ENCODE measurements at regions not wholly inside any gene's neighbourhood (a gene's known extent, or its start where the extent isn't known, plus 50 kb on each side); places are given as distances from the start of the nearest gene placed in this dataset.

GRCh38 chr1:112318698-112319370 is 77.2 kb upstream of the CTTNBP2NL start:
- H3K36me3 Mint-ChIP-seq (ENCODE audit: insufficient read depth), result no peaks in the 10 kb centered on the region
- no peaks in the 10 kb centered on the region for H3K9me3 Mint-ChIP-seq (ENCODE audit: low read depth)
- DNase-seq (ENCODE audit: low spot score, unreplicated experiment), result no peak
- no peak overlapping the region for H3K27ac Mint-ChIP-seq
- H3K4me3 Mint-ChIP-seq (ENCODE audit: low read depth), result no peak overlapping the region
- no peak for TF ChIP-seq CTCF (IDR thresholded peaks at IDR 0.05; ENCODE audit: unreplicated experiment)
- peaks cover 26% of the 10 kb centered on the region for H3K27me3 Mint-ChIP-seq
- peaks cover 6% of the 10 kb centered on the region for H3K4me1 Mint-ChIP-seq (ENCODE audit: low read depth)

GRCh38 chr1:112319371-112320040 is 76.5 kb upstream of the CTTNBP2NL start:
- Mint-ChIP-seq H3K4me3 (ENCODE audit: low read depth) (no peak overlapping the region), H3K9me3 (ENCODE audit: low read depth) (no peaks in the 10 kb centered on the region), H3K27ac (no peak overlapping the region), H3K36me3 (ENCODE audit: insufficient read depth) (no peaks in the 10 kb centered on the region), H3K27me3 (peaks cover 32% of the 10 kb centered on the region), H3K4me1 (ENCODE audit: low read depth) (peaks cover 6% of the 10 kb centered on the region)
- no peak for DNase-seq (ENCODE audit: low spot score, unreplicated experiment)
- TF ChIP-seq CTCF (IDR thresholded peaks at IDR 0.05; ENCODE audit: unreplicated experiment), result no peak

GRCh38 chr1:112320058-112320457 is 76.0 kb upstream of the CTTNBP2NL start:
- no peaks in the 10 kb centered on the region for H3K36me3 Mint-ChIP-seq (ENCODE audit: insufficient read depth)
- no peaks in the 10 kb centered on the region for H3K9me3 Mint-ChIP-seq (ENCODE audit: low read depth)
- DNase-seq (ENCODE audit: low spot score, unreplicated experiment), result no peak
- no peak overlapping the region for H3K27ac Mint-ChIP-seq
- peaks cover 6% of the 10 kb centered on the region for H3K4me1 Mint-ChIP-seq (ENCODE audit: low read depth)
- no peak overlapping the region for H3K4me3 Mint-ChIP-seq (ENCODE audit: low read depth)
- H3K27me3 Mint-ChIP-seq, result peaks cover 35% of the 10 kb centered on the region
- no peak for TF ChIP-seq CTCF (IDR thresholded peaks at IDR 0.05; ENCODE audit: unreplicated experiment)

GRCh38 chr1:112322018-112322417 is 74.0 kb upstream of the CTTNBP2NL start:
- DNase-seq (ENCODE audit: low spot score, unreplicated experiment), result no peak
- Mint-ChIP-seq H3K4me1 (ENCODE audit: low read depth) (peaks cover 2% of the 10 kb centered on the region), H3K27ac (no peak overlapping the region), H3K4me3 (ENCODE audit: low read depth) (no peak overlapping the region), H3K9me3 (ENCODE audit: low read depth) (no peaks in the 10 kb centered on the region), H3K27me3 (peaks cover 52% of the 10 kb centered on the region), H3K36me3 (ENCODE audit: insufficient read depth) (no peaks in the 10 kb centered on the region)
- TF ChIP-seq CTCF (IDR thresholded peaks at IDR 0.05; ENCODE audit: unreplicated experiment), result no peak

GRCh38 chr1:112322983-112323678 is 72.9 kb upstream of the CTTNBP2NL start:
- no peaks in the 10 kb centered on the region for H3K36me3 Mint-ChIP-seq (ENCODE audit: insufficient read depth)
- no peak for TF ChIP-seq CTCF (IDR thresholded peaks at IDR 0.05; ENCODE audit: unreplicated experiment)
- no peak overlapping the region for H3K27ac Mint-ChIP-seq
- no peaks in the 10 kb centered on the region for H3K4me1 Mint-ChIP-seq (ENCODE audit: low read depth)
- H3K9me3 Mint-ChIP-seq (ENCODE audit: low read depth), result no peaks in the 10 kb centered on the region
- H3K27me3 Mint-ChIP-seq, result peaks cover 53% of the 10 kb centered on the region
- H3K4me3 Mint-ChIP-seq (ENCODE audit: low read depth), result no peak overlapping the region
- no peak for DNase-seq (ENCODE audit: low spot score, unreplicated experiment)
